ENCODE measurements at regions not wholly inside any gene's neighbourhood (a gene's known extent, or its start where the extent isn't known, plus 50 kb on each side); places are given as distances from the start of the nearest gene placed in this dataset.

- H4K20me1 ChIP-seq (ENCODE audit: control insufficient read depth, extremely low read depth, insufficient read depth, low read length), result no peaks in the 10 kb centered on the region
- peaks cover 5% of the 10 kb centered on the region for H3K4me1 ChIP-seq (ENCODE audit: control insufficient read depth, extremely low read depth, insufficient read depth, low read length)
- H2AFZ ChIP-seq (ENCODE audit: control insufficient read depth, low read length), result no peak overlapping the region
- FAIRE-seq (no peak), DNase-seq (ENCODE audit: low read depth, low spot score) (no peak)
- H3K9ac ChIP-seq (ENCODE audit: control insufficient read depth, extremely low read depth, insufficient read depth, low read length), result no peak overlapping the region
- H3K36me3 ChIP-seq (ENCODE audit: control insufficient read depth in 2 of 2, extremely low read depth in 1 of 2, insufficient read depth in 2 of 2, low read length in 2 of 2), result no peaks in the 10 kb centered on the region
- peaks cover 11% of the 10 kb centered on the region for H3K27me3 ChIP-seq (ENCODE audit: control insufficient read depth, extremely low read depth, insufficient read depth, low read length)
- H3K79me2 ChIP-seq (ENCODE audit: control insufficient read depth, insufficient read depth, low read length), result no peaks in the 10 kb centered on the region
- H3K9me1 ChIP-seq (ENCODE audit: control insufficient read depth, extremely low read depth, insufficient read depth, low read length), result no peaks in the 10 kb centered on the region
- no peak overlapping the region for H3K4me2 ChIP-seq (ENCODE audit: control insufficient read depth, extremely low read depth, insufficient read depth, low read depth, low read length)
- dilution Hi-C loops (cut with MboI; ENCODE audit: extremely low pct_ligation_motif_present, low sequenced_read_pairs), result no loop called here
- no peak overlapping the region for H3K4me3 ChIP-seq (ENCODE audit: control insufficient read depth in 2 of 3, extremely low read depth in 1 of 3, insufficient read depth in 2 of 3, low read depth in 1 of 3, low read length in 3 of 3)
- peaks cover 2% of the 10 kb centered on the region for H3K9me3 ChIP-seq (ENCODE audit: control insufficient read depth, low read depth, low read length)
- TF ChIP-seq EZH2 (IDR thresholded peaks at IDR 0.05; ENCODE audit: low read length) (no peak), CTCF (optimal IDR thresholded peaks at IDR 0.05 in 1 of 3, IDR thresholded peaks at IDR 0.05 in 1 of 3, conservative IDR thresholded peaks at IDR 0.05 in 1 of 3; ENCODE audit: extremely low read depth in 1 of 3, insufficient read depth in 2 of 3, low read length in 3 of 3) (no peak)
- no peak overlapping the region for H3K27ac ChIP-seq (ENCODE audit: control insufficient read depth, insufficient read depth, low read length)
Measured at GRCh38 chr16:85544668-85545067, 68.5 kb upstream of the GSE1 start.

GRCh38 chr16:85545227-85545818, 67.8 kb upstream of the GSE1 start:
- no peak for TF ChIP-seq CTCF (optimal IDR thresholded peaks at IDR 0.05 in 1 of 3, IDR thresholded peaks at IDR 0.05 in 1 of 3, conservative IDR thresholded peaks at IDR 0.05 in 1 of 3; ENCODE audit: extremely low read depth in 1 of 3, insufficient read depth in 2 of 3, low read length in 3 of 3)
- no peak for TF ChIP-seq EZH2 (IDR thresholded peaks at IDR 0.05; ENCODE audit: low read length)
- Histone ChIP-seq H3K9me3 (ENCODE audit: control insufficient read depth, low read depth, low read length) (no peaks in the 10 kb centered on the region), H3K36me3 (ENCODE audit: control insufficient read depth in 2 of 2, extremely low read depth in 1 of 2, insufficient read depth in 2 of 2, low read length in 2 of 2) (no peaks in the 10 kb centered on the region), H3K4me2 (ENCODE audit: control insufficient read depth, extremely low read depth, insufficient read depth, low read depth, low read length) (no peak overlapping the region), H3K4me1 (ENCODE audit: control insufficient read depth, extremely low read depth, insufficient read depth, low read length) (peaks cover 5% of the 10 kb centered on the region), H3K79me2 (ENCODE audit: control insufficient read depth, insufficient read depth, low read length) (no peaks in the 10 kb centered on the region), H3K4me3 (ENCODE audit: control insufficient read depth in 2 of 3, extremely low read depth in 1 of 3, insufficient read depth in 2 of 3, low read depth in 1 of 3, low read length in 3 of 3) (no peak overlapping the region), H2AFZ (ENCODE audit: control insufficient read depth, low read length) (no peak overlapping the region), H3K27ac (ENCODE audit: control insufficient read depth, insufficient read depth, low read length) (no peak overlapping the region), H3K9me1 (ENCODE audit: control insufficient read depth, extremely low read depth, insufficient read depth, low read length) (no peaks in the 10 kb centered on the region), H4K20me1 (ENCODE audit: control insufficient read depth, extremely low read depth, insufficient read depth, low read length) (no peaks in the 10 kb centered on the region), H3K27me3 (ENCODE audit: control insufficient read depth, extremely low read depth, insufficient read depth, low read length) (peaks cover 11% of the 10 kb centered on the region), H3K9ac (ENCODE audit: control insufficient read depth, extremely low read depth, insufficient read depth, low read length) (no peak overlapping the region)
- dilution Hi-C loops (cut with MboI; ENCODE audit: extremely low pct_ligation_motif_present, low sequenced_read_pairs), result no loop called here
- FAIRE-seq (no peak), DNase-seq (ENCODE audit: low read depth, low spot score) (no peak)
